ENCODE measurements at regions not wholly inside any gene's neighbourhood (a gene's known extent, or its start where the extent isn't known, plus 50 kb on each side); places are given as distances from the start of the nearest gene placed in this dataset.

DNA sequence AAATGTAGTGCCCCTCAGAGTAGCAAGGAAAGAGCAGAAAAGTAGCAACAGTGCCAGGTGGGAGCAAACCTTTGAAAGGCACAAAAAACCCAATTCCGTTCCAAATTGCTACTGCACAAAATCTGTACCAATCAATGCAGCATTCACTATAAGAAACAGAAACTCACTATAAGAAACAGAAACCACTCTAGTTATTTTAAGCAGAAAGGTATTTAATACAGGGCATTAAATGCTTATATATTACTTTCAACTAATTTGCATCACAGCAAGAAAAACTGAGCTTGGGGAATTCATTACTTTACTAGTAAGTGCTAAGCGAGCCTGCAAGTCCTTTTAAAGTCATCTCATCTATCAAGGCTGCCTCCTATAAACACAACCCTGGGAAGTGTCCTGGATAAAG, 116.5 kb upstream of the OLIG3 start:
- no peaks in the 10 kb centered on the region for H3K36me3 ChIP-seq
- H3K27ac ChIP-seq = no peak overlapping the region
- TF ChIP-seq CTCF (IDR thresholded peaks at IDR 0.05) = no peak
- no peak for TF ChIP-seq POLR2AphosphoS5 (IDR thresholded peaks at IDR 0.05)
- no peak for TF ChIP-seq POLR2A (IDR thresholded peaks at IDR 0.05)
- TF ChIP-seq EP300 (IDR thresholded peaks at IDR 0.05) = no peak
- no peaks in the 10 kb centered on the region for H3K27me3 ChIP-seq
- peaks cover 0 to 12% (median 0%) of the 10 kb centered on the region in 3 donors for H3K9me3 ChIP-seq
- WGBS, 2 donors (ENCODE audit: low coverage in 1 of 2) = 59 to 75% methylated on average over 2 of the region's 2 CpGs
- H3K4me3 ChIP-seq = no peak overlapping the region
- ATAC-seq = no peak
- peaks cover 0 to 3% (median 0%) of the 10 kb centered on the region in 3 donors for H3K4me1 ChIP-seq

- Histone ChIP-seq H3K4me3 (no peak overlapping the region), H3K9me3 (no peaks in the 10 kb centered on the region), H3K36me3 (no peaks in the 10 kb centered on the region), H3K4me1 (no peaks in the 10 kb centered on the region), H3K27ac (no peak overlapping the region), H3K27me3 (no peaks in the 10 kb centered on the region)
- no peak for ATAC-seq
- WGBS, 2 donors (ENCODE audit: low coverage in 1 of 2) = 40 to 67% methylated on average over 1 to 4 of the region's 4 CpGs
- TF ChIP-seq CTCF (IDR thresholded peaks at IDR 0.05) = no peak
- no peak for TF ChIP-seq POLR2A (IDR thresholded peaks at IDR 0.05)
- TF ChIP-seq EP300 (IDR thresholded peaks at IDR 0.05) = no peak
- TF ChIP-seq POLR2AphosphoS5 (IDR thresholded peaks at IDR 0.05) = no peak
Measured at GRCh38 chr6:137623293-137623692, 129.1 kb upstream of the OLIG3 start.

DNA sequence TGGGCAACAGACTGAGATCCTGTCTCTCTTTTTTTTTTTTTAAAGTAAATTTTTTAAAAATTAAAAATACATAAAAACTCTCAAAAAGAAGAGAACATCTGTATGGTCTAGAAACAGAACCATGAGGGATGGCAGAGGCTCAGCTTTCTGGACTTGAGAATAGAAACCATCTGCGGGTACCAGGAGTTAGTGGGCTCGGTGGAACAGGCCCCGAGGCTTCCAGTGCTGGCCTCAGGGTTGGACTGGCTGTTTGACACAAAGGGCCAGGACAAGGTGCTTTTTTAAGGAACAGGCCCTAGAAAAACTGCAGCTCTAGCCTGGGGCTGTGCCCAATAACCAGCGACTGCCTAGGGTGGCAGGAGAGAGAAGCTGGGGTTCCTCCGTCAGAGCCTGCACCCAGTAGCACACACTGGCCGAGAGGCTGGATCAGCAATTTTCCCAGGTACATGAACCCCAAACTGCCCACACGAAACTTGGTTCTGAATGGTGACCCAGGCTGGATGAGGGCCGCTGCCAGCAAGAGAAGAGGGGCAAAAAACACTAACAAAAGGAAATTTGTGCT, 131.0 kb upstream of the OLIG3 start:
- no peak overlapping the region for H3K27ac ChIP-seq
- H3K9me3 ChIP-seq = no peaks in the 10 kb centered on the region
- H3K4me1 ChIP-seq = no peaks in the 10 kb centered on the region
- no peak for ATAC-seq
- WGBS, 2 donors (ENCODE audit: low coverage in 1 of 2) = 98 to 100% methylated on average over 1 to 3 of the region's 8 CpGs
- no peaks in the 10 kb centered on the region for H3K27me3 ChIP-seq
- H3K4me3 ChIP-seq = no peak overlapping the region
- TF ChIP-seq POLR2AphosphoS5 (IDR thresholded peaks at IDR 0.05) = no peak
- no peaks in the 10 kb centered on the region for H3K36me3 ChIP-seq

- Histone ChIP-seq H3K4me1 (no peaks in the 10 kb centered on the region), H3K27ac (no peak overlapping the region), H3K9me3 (no peaks in the 10 kb centered on the region), H3K4me3 (no peak overlapping the region), H3K36me3 (no peaks in the 10 kb centered on the region), H3K27me3 (no peaks in the 10 kb centered on the region)
- ATAC-seq = no peak
- TF ChIP-seq CTCF (IDR thresholded peaks at IDR 0.05) = no peak
- no peak for TF ChIP-seq POLR2AphosphoS5 (IDR thresholded peaks at IDR 0.05)
- no peak for TF ChIP-seq EP300 (IDR thresholded peaks at IDR 0.05)
- TF ChIP-seq POLR2A (IDR thresholded peaks at IDR 0.05) = no peak
- 67 to 68% methylated on average over 6 to 7 of the region's 7 CpGs for WGBS, 2 donors (ENCODE audit: low coverage in 1 of 2)
Measured at GRCh38 chr6:137625808-137626207, 131.6 kb upstream of the OLIG3 start.

GRCh38 chr6:137630666-137631065, 136.5 kb upstream of the OLIG3 start:
- H3K27ac ChIP-seq = no peak overlapping the region
- no peak for ATAC-seq
- no peaks in the 10 kb centered on the region for H3K4me1 ChIP-seq
- H3K36me3 ChIP-seq = no peaks in the 10 kb centered on the region
- TF ChIP-seq POLR2A (IDR thresholded peaks at IDR 0.05) (no peak), CTCF (IDR thresholded peaks at IDR 0.05) (no peak), POLR2AphosphoS5 (IDR thresholded peaks at IDR 0.05) (no peak), EP300 (IDR thresholded peaks at IDR 0.05) (no peak)
- no peaks in the 10 kb centered on the region for H3K27me3 ChIP-seq
- 50% methylated on average over 1 of the region's 1 CpG; no CpG with 5 or more reads in 1 of the 2 donors for WGBS, 2 donors (ENCODE audit: low coverage in 1 of 2)
- no peak overlapping the region for H3K4me3 ChIP-seq
- no peaks in the 10 kb centered on the region for H3K9me3 ChIP-seq

Measured in gastroesophageal sphincter (tissue), 4 donors.